ENCODE measurements at regions not wholly inside any gene's neighbourhood (a gene's known extent, or its start where the extent isn't known, plus 50 kb on each side); places are given as distances from the start of the nearest gene placed in this dataset.

- no CpG with 5 or more reads among the region's 8 CpGs for WGBS (ENCODE audit: extremely low coverage, insufficient coverage, insufficient read length)
- Histone ChIP-seq H3K36me3 (ENCODE audit: control insufficient read depth in 1 of 2, insufficient read depth in 2 of 2, low read length in 2 of 2) (no peaks in the 10 kb centered on the region), H2BK5ac (ENCODE audit: low read depth, low read length, poor library complexity) (no peak overlapping the region), H3K4me3 (ENCODE audit: low read depth, low read length) (no peak overlapping the region), H2BK12ac (ENCODE audit: low read length) (no peak overlapping the region), H4K12ac (ENCODE audit: low read depth, low read length) (no peak overlapping the region), H3K27ac (ENCODE audit: low read depth, low read length) (no peak overlapping the region), H3K4me1 (ENCODE audit: control insufficient read depth in 1 of 2, insufficient read depth in 2 of 2, low read length in 2 of 2) (no peaks in the 10 kb centered on the region), H3K79me2 (ENCODE audit: control insufficient read depth, insufficient read depth, low read length, poor library complexity) (no peaks in the 10 kb centered on the region), H3K18ac (ENCODE audit: low read length) (no peak overlapping the region), H2BK120ac (ENCODE audit: insufficient read depth, low read length, poor library complexity) (no peak overlapping the region), H3K79me1 (ENCODE audit: low read length) (no peaks in the 10 kb centered on the region), H4K91ac (ENCODE audit: low read depth, low read length) (no peak overlapping the region), H3K14ac (ENCODE audit: low read length) (no peak overlapping the region), H3K4me2 (ENCODE audit: low read length) (no peak overlapping the region), H3K4ac (ENCODE audit: low read depth, low read length) (no peak overlapping the region), H3K9me3 (ENCODE audit: insufficient read depth, low read depth, low read length) (no peaks in the 10 kb centered on the region), H2AFZ (ENCODE audit: insufficient read depth, low read length, poor library complexity) (no peak overlapping the region), H4K8ac (ENCODE audit: low read depth, low read length) (no peak overlapping the region), H2AK5ac (ENCODE audit: low read length) (no peak overlapping the region), H3K23ac (ENCODE audit: low read length) (no peak overlapping the region), H3K9ac (ENCODE audit: low read length) (no peak overlapping the region), H3K27me3 (ENCODE audit: insufficient read depth, low read length) (peaks cover 5% of the 10 kb centered on the region)
- DNase-seq: no peak
These were observed 66.3 kb upstream of the ESRRB start for GRCh38 chr14:76309572-76310162.

GRCh38 chr14:76311079-76311758, 64.7 kb upstream of the ESRRB start:
- H2AK5ac ChIP-seq (ENCODE audit: low read length): no peak overlapping the region
- no peak for DNase-seq
- no peak overlapping the region for H3K4me3 ChIP-seq (ENCODE audit: low read depth, low read length)
- H3K14ac ChIP-seq (ENCODE audit: low read length): no peak overlapping the region
- H2BK120ac ChIP-seq (ENCODE audit: insufficient read depth, low read length, poor library complexity): no peak overlapping the region
- no peak overlapping the region for H3K4ac ChIP-seq (ENCODE audit: low read depth, low read length)
- no peaks in the 10 kb centered on the region for H3K79me1 ChIP-seq (ENCODE audit: low read length)
- no peak overlapping the region for H3K23ac ChIP-seq (ENCODE audit: low read length)
- no peaks in the 10 kb centered on the region for H3K79me2 ChIP-seq (ENCODE audit: control insufficient read depth, insufficient read depth, low read length, poor library complexity)
- WGBS (ENCODE audit: extremely low coverage, insufficient coverage, insufficient read length): no CpG with 5 or more reads among the region's 13 CpGs
- no peaks in the 10 kb centered on the region for H3K36me3 ChIP-seq (ENCODE audit: control insufficient read depth in 1 of 2, insufficient read depth in 2 of 2, low read length in 2 of 2)
- H2BK5ac ChIP-seq (ENCODE audit: low read depth, low read length, poor library complexity): no peak overlapping the region
- no peak overlapping the region for H4K12ac ChIP-seq (ENCODE audit: low read depth, low read length)
- no peaks in the 10 kb centered on the region for H3K4me1 ChIP-seq (ENCODE audit: control insufficient read depth in 1 of 2, insufficient read depth in 2 of 2, low read length in 2 of 2)
- H3K4me2 ChIP-seq (ENCODE audit: low read length): no peak overlapping the region
- no peak overlapping the region for H2BK12ac ChIP-seq (ENCODE audit: low read length)
- H3K9ac ChIP-seq (ENCODE audit: low read length): no peak overlapping the region
- H4K8ac ChIP-seq (ENCODE audit: low read depth, low read length): no peak overlapping the region
- no peak overlapping the region for H2AFZ ChIP-seq (ENCODE audit: insufficient read depth, low read length, poor library complexity)
- H3K9me3 ChIP-seq (ENCODE audit: insufficient read depth, low read depth, low read length): no peaks in the 10 kb centered on the region
- no peak overlapping the region for H3K18ac ChIP-seq (ENCODE audit: low read length)
- H3K27ac ChIP-seq (ENCODE audit: low read depth, low read length): no peak overlapping the region
- peaks cover 5% of the 10 kb centered on the region for H3K27me3 ChIP-seq (ENCODE audit: insufficient read depth, low read length)
- no peak overlapping the region for H4K91ac ChIP-seq (ENCODE audit: low read depth, low read length)

GRCh38 chr14:76312821-76313220, 63.1 kb upstream of the ESRRB start:
- Histone ChIP-seq H3K27ac (ENCODE audit: low read depth, low read length) (no peak overlapping the region), H3K4me2 (ENCODE audit: low read length) (no peak overlapping the region), H3K79me2 (ENCODE audit: control insufficient read depth, insufficient read depth, low read length, poor library complexity) (no peaks in the 10 kb centered on the region), H2BK120ac (ENCODE audit: insufficient read depth, low read length, poor library complexity) (no peak overlapping the region), H3K4me3 (ENCODE audit: low read depth, low read length) (no peak overlapping the region), H4K8ac (ENCODE audit: low read depth, low read length) (no peak overlapping the region), H3K18ac (ENCODE audit: low read length) (no peak overlapping the region), H3K23ac (ENCODE audit: low read length) (no peak overlapping the region), H3K79me1 (ENCODE audit: low read length) (no peaks in the 10 kb centered on the region), H3K9me3 (ENCODE audit: insufficient read depth, low read depth, low read length) (no peaks in the 10 kb centered on the region), H4K12ac (ENCODE audit: low read depth, low read length) (no peak overlapping the region), H2BK5ac (ENCODE audit: low read depth, low read length, poor library complexity) (no peak overlapping the region), H3K4me1 (ENCODE audit: control insufficient read depth in 1 of 2, insufficient read depth in 2 of 2, low read length in 2 of 2) (no peaks in the 10 kb centered on the region), H3K4ac (ENCODE audit: low read depth, low read length) (no peak overlapping the region), H2AK5ac (ENCODE audit: low read length) (no peak overlapping the region), H3K14ac (ENCODE audit: low read length) (no peak overlapping the region), H4K91ac (ENCODE audit: low read depth, low read length) (no peak overlapping the region), H3K36me3 (ENCODE audit: control insufficient read depth in 1 of 2, insufficient read depth in 2 of 2, low read length in 2 of 2) (no peaks in the 10 kb centered on the region), H2BK12ac (ENCODE audit: low read length) (no peak overlapping the region), H3K27me3 (ENCODE audit: insufficient read depth, low read length) (peaks cover 5% of the 10 kb centered on the region), H3K9ac (ENCODE audit: low read length) (no peak overlapping the region), H2AFZ (ENCODE audit: insufficient read depth, low read length, poor library complexity) (no peak overlapping the region)
- WGBS (ENCODE audit: extremely low coverage, insufficient coverage, insufficient read length): no CpG with 5 or more reads among the region's 4 CpGs
- no peak for DNase-seq

GRCh38 chr14:76313303-76313702, 62.6 kb upstream of the ESRRB start:
- H4K91ac ChIP-seq (ENCODE audit: low read depth, low read length): no peak overlapping the region
- no peak overlapping the region for H2BK120ac ChIP-seq (ENCODE audit: insufficient read depth, low read length, poor library complexity)
- no peak overlapping the region for H3K4me3 ChIP-seq (ENCODE audit: low read depth, low read length)
- H2AFZ ChIP-seq (ENCODE audit: insufficient read depth, low read length, poor library complexity): no peak overlapping the region
- H3K79me1 ChIP-seq (ENCODE audit: low read length): no peaks in the 10 kb centered on the region
- H4K12ac ChIP-seq (ENCODE audit: low read depth, low read length): no peak overlapping the region
- H3K4ac ChIP-seq (ENCODE audit: low read depth, low read length): no peak overlapping the region
- no peaks in the 10 kb centered on the region for H3K79me2 ChIP-seq (ENCODE audit: control insufficient read depth, insufficient read depth, low read length, poor library complexity)
- no CpG with 5 or more reads among the region's 4 CpGs for WGBS (ENCODE audit: extremely low coverage, insufficient coverage, insufficient read length)
- H3K4me1 ChIP-seq (ENCODE audit: control insufficient read depth in 1 of 2, insufficient read depth in 2 of 2, low read length in 2 of 2): no peaks in the 10 kb centered on the region
- H3K36me3 ChIP-seq (ENCODE audit: control insufficient read depth in 1 of 2, insufficient read depth in 2 of 2, low read length in 2 of 2): no peaks in the 10 kb centered on the region
- no peak overlapping the region for H3K14ac ChIP-seq (ENCODE audit: low read length)
- no peak overlapping the region for H2BK12ac ChIP-seq (ENCODE audit: low read length)
- no peak overlapping the region for H3K23ac ChIP-seq (ENCODE audit: low read length)
- no peaks in the 10 kb centered on the region for H3K9me3 ChIP-seq (ENCODE audit: insufficient read depth, low read depth, low read length)
- H3K27ac ChIP-seq (ENCODE audit: low read depth, low read length): no peak overlapping the region
- no peak overlapping the region for H3K9ac ChIP-seq (ENCODE audit: low read length)
- H3K27me3 ChIP-seq (ENCODE audit: insufficient read depth, low read length): peaks cover 5% of the 10 kb centered on the region
- no peak overlapping the region for H2AK5ac ChIP-seq (ENCODE audit: low read length)
- H3K4me2 ChIP-seq (ENCODE audit: low read length): no peak overlapping the region
- no peak overlapping the region for H3K18ac ChIP-seq (ENCODE audit: low read length)
- H4K8ac ChIP-seq (ENCODE audit: low read depth, low read length): no peak overlapping the region
- DNase-seq: no peak
- H2BK5ac ChIP-seq (ENCODE audit: low read depth, low read length, poor library complexity): no peak overlapping the region

All from trophoblast cell (in vitro differentiated cells and primary cell).